Uterus (tissue), 2 donors: ENCODE measurements at regions not wholly inside any gene's neighbourhood (a gene's known extent, or its start where the extent isn't known, plus 50 kb on each side); places are given as distances from the start of the nearest gene placed in this dataset.

ENCODE experiments used
- POLR2A ChIP-seq, 2 donors: fragments of 450-650 bp; IDR thresholded peaks; one replicate each; pipeline ENCODE4 v1.6.1; 2016; ENCODE audit warnings: antibody characterized with exemption in 2 of 2, mild to moderate bottlenecking in 1 of 2, moderate library complexity in 1 of 2
- TF ChIP-seq, protein P1 (sequence below), 4 experiments: fragments of 200-600 bp in 2 of 4; fragments of 450-650 bp in 2 of 4; sonication (generic) in 2 of 4; IDR thresholded peaks; one replicate each; pipeline ENCODE4 v1.5.1; 2016 to 2019; ENCODE audit warnings: antibody characterized with exemption in 4 of 4, mild to moderate bottlenecking in 2 of 4, moderate library complexity in 1 of 4

DNA sequence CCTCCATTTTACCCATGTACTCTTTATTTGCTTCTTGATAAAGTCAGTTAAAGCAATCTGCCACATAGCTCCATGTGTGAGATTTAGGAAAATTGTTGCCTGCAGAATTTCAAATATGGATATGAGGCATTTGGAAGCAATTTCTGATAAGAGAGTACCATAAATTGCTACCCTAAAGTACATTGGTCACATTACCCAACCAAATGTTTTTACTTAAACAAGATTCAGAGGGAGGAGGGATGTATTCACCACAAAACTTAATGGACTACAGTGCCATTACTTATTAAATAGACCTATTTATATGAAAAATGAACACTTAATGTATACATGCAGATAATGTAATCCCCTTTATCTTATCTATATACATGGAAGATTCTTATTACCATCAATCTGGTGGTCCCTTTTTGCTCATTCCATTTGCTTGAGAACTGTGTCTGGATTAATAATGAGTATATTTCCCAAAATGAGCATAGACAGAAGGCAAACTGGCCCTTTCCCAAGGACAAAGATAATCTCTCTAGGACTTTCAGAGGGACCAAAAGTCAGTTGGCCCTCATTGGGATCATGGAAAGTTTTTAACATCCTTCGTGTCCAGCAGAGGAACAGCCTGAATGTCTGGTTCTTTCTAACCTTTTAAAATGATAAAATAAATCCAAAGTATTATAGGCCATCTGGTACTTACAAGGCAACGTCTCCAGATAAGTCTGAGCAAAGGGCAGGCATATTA, 526.4 kb downstream of the CBLN4 start:
- TF ChIP-seq, protein P1, sequence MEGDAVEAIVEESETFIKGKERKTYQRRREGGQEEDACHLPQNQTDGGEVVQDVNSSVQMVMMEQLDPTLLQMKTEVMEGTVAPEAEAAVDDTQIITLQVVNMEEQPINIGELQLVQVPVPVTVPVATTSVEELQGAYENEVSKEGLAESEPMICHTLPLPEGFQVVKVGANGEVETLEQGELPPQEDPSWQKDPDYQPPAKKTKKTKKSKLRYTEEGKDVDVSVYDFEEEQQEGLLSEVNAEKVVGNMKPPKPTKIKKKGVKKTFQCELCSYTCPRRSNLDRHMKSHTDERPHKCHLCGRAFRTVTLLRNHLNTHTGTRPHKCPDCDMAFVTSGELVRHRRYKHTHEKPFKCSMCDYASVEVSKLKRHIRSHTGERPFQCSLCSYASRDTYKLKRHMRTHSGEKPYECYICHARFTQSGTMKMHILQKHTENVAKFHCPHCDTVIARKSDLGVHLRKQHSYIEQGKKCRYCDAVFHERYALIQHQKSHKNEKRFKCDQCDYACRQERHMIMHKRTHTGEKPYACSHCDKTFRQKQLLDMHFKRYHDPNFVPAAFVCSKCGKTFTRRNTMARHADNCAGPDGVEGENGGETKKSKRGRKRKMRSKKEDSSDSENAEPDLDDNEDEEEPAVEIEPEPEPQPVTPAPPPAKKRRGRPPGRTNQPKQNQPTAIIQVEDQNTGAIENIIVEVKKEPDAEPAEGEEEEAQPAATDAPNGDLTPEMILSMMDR (IDR thresholded peaks at IDR 0.05): no peak
- TF ChIP-seq POLR2A (IDR thresholded peaks at IDR 0.05): no peak
